GM19238 (cell line): ENCODE measurements at regions not wholly inside any gene's neighbourhood (a gene's known extent, or its start where the extent isn't known, plus 50 kb on each side); places are given as distances from the start of the nearest gene placed in this dataset.
"Not testable (repeated sequence)": the region's sequence is repeated elsewhere in the genome, so short reads cannot be mapped to it uniquely, and the experiment has no call there.

Source experiments
- DNase-seq: peaks from one replicate; pipeline ENCODE4 v3.0.0; 2011; ENCODE audit warnings: low spot score; ENCODE audit not compliant: insufficient read length

DNA sequence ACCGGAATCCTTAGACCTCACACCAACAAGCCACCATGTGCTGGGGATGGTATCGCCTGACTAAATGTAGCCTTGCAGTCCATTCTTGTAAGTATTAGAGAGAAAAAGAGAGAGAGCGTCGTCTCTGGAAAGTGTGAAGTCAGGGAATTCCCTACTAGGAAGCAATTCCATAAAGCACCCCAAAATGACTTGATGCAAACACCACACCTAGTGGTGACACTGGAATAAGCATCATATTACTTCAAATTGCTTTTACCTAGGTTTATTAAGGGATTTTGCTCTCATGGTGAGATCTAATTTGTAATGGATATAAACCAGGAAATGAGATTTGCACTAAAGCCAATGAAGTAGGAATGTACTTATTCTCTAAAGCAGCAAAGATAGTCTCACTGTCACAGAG lies 111.4 kb upstream of the METTL9 start:
- DNase-seq = not testable (repeated sequence)

DNA sequence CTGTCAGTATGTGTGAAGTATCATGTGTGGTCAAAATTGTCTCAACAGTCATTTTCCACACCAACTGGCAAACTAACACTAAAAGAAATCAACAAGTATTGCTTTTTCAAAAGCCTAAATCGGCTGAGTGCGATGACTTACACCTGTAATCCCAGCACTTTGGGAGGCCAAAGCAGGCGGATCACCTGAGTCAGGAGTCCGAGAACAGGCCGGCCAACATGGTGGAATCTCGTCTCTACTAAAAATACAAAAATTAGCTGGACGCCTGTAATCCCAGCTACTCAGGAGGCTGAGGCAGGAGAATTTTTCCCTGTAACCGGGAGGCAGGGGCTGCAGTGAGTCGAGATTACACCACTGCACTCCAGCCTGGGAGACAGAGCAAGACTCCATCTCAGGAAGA lies 100.3 kb upstream of the METTL9 start:
- DNase-seq = not testable (repeated sequence)

DNA sequence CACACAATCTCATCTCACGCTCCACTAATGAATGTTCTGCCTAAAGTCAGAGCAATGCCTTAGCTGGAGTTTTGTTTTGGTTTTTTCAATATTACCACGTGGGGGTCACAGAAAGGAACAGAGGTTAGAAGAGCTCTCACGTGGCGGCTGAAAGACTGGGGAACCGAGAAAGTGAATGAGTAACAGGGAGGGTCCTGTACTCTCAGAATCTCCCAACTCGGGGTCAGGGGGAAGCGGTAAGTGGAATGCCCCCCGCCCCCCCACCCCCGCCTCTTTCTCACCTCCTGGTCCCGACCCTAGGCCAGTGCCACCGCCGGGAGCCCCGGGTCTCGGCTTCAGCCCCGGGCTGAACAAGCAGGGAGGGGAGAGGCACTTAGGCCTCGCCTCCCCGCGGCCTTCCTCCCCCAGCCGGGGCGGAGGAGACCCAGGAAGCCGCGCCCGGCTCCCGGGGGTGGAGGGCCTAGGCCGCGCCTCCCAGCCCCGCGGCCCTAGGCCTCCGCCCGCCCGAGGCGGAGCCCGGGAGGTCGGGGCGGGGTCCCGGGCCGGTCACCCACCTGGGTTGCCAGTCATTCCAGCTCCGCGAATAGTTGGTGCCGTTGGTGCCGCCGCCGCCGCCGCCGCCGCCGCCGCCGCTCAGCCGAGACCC lies 98.0 kb upstream of the METTL9 start:
- DNase-seq = not testable (repeated sequence)

DNA sequence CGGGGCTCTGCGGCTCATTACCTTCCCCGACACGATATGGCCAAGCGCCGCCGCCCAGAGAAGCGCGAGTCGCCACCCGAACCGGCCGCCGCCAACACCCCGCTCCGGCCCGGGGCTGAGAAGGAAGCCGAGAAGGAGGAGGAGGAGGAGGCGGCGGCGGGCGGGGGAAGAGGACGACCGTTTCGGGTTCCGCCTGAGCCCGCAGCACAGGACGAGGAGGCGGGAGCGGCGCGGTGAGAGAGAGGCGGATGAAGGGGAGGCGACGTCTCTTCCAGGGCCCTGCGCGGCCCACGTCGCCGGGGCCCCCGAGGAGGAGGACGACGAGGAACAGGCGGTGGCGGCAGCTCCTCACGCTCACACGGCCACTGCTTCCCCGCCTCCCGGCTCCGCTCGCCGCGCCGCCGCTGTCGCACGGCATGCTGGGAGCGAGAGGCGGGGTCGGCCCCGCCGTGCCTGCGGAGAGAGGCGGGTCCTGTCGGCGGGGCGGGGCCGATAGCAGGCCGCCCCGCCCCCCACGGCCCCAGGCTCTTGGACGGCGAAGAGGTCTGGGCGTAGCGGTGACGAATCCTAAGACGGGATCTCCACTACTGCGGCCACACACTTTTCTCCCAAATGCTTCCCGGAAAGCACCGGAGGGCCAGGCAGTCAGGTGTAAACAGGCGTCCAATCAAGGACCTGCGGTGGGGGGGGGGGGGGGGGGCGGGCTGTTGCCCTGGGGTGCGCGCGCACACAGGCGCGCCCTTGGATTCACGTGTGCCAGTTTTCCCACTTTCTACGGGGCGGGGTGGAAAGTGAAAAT lies 97.3 kb upstream of the METTL9 start:
- peak; percentile 80 for DNase-seq

DNA sequence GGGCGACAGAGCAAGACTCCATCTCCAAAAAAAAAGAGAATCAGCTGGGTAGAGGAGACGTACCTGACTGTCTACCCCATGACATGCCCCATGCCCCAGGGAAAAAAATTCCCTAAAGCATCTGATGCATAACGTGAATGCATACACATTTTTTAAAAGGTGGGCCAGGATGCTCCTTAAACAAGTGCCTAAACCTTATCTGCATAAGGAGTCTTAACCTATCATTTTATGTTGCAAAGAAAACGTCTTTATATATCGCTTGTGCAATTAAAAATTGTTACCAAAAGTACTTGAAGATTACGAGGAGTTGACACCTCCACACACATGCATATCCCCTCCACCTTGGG lies 95.8 kb upstream of the METTL9 start:
- DNase-seq = not testable (repeated sequence)

DNA sequence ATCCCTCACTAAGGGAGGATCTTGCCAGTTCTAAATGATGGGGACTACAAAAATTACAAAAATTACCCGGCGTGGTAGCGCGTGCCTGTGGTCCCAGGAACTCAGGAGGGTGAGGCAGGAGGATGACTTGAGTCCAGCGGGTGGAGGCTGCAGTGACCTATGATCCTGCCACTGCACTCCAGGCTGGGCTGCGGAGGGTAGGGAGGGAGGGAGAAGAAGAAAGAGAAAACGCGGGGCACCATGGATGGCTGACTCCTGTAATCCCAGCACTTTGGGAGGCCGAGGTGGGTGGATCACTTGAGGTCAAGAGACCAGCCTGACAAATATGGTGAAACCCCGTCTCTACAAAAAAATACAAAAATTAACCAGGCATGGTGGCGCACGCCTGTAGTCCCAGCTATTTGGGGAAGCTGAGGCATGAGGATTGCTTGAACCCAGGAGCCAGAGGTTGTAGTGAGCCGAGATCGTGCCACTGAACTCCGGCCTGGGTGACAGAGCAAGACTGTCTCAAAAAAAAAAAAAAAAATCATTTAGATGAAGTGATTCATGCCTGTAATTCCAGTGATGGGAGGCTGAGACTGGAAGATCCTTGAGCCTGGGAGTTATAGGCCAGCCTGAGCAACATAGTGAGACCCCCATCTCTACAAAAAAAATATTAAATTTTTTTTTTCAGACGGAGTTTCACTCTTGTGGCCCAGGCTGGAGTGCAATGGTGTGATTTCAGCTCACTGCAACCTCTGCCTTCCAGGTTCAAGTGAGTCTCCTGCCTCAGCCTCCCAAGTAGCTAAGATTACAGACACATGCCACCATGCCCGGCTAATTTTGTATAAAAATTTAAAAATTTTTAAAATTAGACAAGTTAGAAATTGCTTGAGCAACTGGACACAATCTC lies 95.2 kb upstream of the METTL9 start:
- DNase-seq = not testable (repeated sequence)

DNA sequence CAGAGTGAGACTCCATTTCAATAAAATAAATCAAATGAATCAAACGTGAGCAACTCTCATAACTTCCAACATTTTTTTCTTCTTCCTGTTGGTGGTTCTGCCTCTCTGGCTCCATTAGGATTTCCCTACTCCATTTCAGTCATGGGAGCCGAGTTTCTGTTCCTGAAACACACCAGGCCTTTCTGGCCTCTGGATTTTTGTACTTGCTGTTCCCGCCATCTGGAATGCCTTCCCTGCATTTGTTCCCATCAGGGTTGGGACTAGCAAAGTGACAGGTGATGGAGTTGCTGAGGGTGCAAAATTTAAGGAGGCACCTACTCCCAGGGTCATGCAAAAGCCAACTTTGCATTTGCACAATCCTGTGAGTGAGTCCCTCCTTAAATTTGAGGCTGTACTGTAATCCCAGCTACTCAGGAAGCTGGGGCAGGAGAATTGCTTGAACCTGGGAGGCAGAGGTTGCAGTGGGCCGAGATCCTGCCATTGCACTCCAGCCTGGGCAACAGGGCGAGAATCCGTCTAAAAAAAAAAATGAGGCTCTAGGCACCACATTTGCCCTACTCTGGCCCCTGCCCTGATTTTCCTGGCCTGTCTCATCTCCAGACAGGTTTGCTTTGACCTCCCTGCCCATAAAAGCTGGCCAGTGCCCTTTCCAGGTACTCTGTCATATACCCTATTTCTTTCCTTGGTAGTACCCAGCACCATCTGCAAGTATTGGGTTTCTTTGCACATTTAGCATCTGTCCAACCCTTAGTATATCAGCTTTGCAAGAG lies 93.4 kb upstream of the METTL9 start:
- not testable (repeated sequence) for DNase-seq

DNA sequence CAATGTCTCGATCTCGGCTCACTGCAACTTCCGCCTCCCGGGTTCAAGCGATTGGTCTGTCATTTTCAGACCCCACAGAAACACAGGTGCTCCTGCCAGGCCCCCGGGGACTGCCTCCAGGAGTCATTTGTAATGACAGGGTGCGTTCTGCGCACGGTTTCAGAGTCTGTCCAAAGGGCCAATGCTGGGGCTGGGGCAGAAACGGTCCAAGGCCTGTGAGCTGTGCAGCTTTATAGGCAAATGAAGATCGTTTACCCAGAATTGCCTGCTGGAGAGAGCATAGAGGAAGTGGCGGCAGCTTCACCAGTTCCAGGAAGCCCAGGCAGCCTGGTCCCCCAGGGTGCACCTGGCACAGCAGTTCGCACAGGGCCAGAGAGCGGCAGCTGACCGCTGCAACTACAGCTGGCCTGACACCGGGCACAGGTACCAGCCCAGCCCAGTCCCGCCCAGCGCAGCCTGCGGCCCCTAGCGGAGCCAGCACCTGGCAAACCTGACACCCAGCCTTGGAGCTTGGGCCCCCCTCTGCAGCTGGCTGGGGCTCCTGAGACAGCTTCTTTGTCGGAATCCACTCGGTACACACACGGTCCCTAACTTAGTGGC lies 92.4 kb upstream of the METTL9 start:
- peak; percentile 69 for DNase-seq

DNA sequence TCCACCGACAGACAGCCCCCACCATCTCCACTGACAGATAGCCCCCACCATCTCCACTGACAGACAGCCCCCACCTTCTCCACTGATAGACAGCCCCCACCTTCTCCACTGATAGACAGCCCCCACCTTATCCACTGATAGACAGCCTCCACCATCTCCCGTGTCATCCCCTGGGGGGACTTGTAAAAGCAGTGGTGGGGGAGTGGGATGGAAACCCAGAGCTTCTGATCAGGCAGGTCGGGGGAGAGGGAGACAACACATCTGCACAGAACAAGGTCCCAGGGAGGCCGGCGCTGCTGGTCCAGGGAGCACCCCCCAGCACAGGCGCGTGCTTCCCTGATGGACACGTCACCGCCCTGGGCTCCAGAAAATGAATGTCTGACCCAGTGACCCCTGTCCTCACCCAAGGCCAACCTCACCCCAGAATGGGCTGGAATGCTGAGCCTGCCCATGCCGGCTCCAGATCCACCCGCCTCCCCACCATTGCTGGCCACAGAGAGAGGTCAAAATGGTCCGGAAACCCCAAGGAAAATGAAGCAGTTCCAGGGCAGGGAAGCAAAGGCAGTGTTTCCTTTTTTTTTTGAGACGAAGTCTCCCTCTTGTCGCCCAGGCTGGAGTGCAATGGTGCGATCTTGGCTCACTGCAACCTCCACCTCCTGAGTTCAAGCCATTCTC lies 91.6 kb upstream of the METTL9 start:
- not testable (repeated sequence) for DNase-seq

DNA sequence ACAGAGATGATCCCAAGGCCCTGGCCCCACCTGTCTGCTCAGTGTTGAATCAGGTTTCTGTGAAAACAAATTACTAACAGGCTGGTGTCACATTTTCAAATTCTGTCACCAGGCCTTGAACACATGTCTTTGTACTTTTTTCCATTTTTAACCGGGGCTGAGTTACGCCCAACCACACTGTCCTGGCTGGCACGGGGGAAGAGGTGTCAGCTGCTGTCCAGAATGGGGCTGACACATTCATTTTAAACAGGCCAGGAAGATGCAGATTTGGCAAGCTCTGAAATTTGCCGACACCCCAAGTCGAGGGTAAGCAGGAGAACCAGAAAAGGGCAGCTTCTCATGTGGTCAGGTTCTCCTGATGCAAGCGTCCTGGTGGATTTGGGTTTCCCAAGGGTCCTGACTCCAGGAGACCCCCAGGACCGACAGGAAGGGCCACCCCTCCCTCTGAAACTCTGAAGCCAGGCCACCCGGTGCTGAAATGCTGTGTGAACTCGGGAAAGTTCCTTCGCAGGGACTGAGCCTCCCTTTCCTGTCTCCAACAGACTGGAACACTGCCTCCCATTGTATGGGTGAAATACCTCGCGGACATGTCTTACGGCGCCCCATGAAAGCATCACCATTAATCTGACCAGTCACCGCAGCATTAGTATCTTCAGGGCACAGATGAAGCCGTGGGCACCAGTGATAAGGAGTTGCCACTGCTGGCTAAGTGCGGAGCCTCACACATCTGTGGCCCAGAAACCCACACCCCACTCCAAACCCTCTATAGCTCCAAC lies 90.5 kb upstream of the METTL9 start:
- DNase-seq = not testable (repeated sequence)

DNA sequence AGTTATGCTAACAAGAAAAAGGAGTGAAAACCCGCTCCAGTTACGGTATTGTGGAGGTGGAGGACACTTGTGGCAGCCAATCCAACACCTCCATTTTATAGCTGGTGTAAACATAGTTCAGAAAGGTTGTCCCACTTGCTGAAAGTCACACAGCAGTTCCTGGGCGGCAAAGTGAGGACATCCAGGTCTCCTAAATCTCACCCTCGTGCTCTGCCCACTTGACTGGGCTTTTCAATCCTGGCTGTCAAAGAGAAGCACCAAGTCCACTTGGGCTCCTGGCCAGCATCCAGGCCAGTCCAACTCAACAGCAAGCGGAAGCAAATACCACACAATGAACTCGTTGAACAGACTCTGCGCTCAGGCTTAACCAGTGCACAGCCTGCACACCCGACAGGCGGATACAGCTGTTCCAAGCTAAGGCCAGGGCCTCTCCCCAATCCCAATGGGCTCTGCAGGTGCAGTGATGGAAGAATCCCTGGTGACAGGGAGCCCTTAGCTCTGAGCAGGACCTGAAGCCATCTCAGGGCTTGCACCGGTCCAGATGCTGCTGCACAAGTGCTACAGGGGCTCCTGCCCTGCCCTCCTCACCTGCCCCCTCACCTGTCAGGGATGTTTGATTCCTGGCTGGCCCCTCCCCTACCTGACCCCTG lies 89.8 kb upstream of the METTL9 start:
- DNase-seq = not testable (repeated sequence)

DNA sequence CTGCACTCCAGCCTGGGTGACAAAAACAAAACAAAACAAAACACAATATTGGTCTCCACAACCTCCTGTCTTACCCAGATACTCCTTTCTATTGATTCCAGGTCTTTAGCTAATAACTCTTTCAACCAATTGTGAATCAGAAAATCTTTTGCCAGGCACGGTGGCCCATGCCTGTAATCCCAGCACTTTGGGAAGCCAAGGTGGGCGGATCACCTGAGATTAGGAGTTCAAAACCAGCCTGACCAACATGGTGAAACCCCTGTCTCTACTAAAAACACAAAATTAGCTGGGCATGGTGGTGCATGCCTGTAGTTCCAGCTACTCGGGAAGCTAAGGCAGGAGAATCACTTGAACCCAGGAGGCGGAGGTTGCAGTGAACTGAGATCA lies 88.5 kb upstream of the METTL9 start:
- not testable (repeated sequence) for DNase-seq

DNA sequence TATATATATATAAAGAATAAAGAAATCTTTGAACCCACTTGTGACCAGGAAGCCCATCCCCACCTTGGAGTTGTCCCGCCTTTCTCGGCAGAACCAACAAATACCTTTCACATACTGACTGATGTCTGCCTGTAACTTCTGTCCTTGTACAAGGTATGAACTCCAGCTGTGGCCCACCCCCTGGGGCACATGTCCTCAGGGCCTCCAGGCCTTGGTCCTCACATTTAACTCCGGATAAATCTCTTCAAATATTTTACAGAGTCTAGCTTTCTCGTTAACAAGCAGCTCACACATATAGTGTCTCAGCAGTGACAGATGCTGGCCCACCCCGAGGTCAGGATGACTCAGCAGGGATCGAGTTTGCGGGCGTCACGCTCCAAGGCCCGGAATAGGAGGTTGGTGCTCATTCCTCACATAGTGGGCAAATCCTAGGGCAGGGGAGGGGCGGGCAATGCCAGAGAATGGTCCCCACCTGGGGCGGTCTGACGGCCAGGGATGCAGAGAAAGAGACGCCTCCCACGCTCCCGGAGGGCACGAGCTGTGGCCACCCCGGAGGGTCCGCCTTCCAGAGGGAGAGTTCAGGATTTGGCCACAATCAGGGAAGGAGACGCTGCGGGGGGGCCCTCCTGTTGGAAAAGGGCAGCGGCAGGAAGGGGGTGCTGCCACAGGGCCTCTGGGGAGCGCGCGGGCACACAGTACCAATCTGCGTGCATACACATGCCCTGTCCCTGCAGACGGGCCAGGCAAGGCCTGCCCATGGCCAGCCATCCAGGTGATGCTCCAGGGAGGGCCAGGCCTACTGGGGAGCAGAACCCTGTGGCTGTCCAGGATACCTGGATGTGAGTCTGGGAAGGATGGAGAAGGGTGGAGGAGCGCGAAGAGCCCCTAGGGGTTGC lies 87.8 kb upstream of the METTL9 start:
- DNase-seq = not testable (repeated sequence)

DNA sequence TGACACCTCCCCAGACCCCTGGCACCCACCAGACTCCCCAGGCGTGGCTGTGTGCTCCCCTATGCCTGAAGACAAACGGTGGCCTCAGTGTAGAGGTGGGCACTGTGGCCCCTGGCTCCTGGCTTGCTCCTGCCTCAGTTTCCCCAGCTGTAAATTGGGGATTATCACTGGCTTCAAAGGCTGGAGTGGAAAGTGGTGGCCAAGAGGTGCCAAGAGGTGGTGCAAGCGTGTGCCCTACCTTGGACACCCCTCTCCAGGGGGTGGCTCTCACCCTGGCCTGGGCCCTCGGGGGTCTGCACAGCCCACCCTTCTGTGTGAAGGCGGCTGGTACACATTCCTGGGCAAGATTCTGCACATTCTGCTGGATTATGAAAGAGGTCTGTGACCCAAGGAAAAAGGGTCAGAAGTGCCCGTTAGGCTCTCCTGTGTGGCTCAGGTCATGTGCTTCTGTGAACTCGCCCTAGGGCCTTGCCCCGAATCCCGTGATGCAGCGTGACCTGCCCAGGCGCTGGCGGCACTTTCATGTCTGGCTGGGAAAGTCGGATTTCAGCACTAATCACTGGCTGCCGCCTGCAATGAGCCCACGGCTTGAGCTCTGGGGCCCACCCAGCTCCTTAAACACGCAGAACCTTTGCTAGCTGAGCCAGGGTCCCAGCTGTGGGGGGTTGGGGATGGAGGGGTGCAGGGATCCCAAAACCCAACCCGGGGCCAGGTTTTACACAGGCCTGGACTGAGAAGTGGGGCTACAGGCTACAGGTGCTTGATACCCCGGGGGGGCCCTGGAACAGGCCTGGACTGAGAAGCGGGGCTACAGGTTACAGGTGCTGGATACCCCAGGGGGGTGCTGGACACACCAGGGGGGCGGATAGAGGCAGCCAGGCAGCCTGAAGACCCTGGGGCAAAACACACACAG lies 86.8 kb upstream of the METTL9 start:
- not testable (repeated sequence) for DNase-seq

DNA sequence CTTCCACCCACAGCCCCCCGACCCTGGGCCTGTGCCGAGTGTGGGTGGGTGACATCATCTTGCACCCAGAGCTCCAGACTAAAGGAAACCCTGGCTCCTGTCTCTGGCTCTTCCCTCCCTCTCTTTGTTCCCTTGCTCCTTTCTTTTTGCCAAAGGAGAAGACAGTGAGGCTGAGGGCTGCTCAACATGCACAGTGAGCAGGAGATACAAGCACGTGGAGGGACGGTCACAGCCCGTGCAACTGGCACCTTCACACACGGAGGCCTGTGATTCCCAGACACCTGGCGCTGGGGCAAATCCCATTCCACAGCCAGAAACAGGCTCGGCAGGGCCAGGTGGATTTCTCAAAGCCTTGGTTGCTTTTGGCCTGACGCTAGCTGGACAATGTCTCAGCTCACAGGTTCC lies 86.0 kb upstream of the METTL9 start:
- DNase-seq = not testable (repeated sequence)

DNA sequence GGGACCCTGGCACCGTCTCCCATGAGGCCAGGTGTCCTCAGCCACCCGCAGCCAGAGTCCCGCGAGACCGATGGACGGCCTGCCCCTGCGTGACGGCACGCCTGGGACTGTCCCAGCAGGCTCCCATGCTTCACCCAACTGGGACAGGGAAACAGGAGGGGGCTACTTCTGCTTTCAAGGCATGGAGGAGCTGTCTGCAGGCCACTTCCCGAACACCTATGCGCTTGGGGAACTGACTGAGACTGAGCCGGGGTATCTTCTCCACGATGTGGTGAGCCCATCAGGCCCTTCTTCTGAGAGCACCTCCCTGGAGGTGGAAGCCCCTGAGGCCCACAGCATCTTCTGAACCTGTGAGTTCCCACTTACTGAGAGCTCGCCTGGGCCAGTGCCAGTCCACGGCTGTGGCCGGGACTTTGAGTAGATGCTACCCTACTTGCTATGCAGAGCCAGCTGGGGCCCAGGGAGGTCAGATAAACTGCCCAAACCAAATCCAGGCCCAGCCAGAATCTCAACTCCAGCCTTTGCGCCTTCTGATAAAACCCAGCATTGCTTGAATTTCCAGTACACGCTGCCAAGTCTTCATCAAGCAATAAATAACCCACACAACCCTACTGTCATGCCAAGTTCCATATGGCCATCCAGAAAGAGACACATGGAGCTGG lies 85.4 kb upstream of the METTL9 start:
- not testable (repeated sequence) for DNase-seq
